ENCODE measurements at regions not wholly inside any gene's neighbourhood (a gene's known extent, or its start where the extent isn't known, plus 50 kb on each side); places are given as distances from the start of the nearest gene placed in this dataset.

DNA sequence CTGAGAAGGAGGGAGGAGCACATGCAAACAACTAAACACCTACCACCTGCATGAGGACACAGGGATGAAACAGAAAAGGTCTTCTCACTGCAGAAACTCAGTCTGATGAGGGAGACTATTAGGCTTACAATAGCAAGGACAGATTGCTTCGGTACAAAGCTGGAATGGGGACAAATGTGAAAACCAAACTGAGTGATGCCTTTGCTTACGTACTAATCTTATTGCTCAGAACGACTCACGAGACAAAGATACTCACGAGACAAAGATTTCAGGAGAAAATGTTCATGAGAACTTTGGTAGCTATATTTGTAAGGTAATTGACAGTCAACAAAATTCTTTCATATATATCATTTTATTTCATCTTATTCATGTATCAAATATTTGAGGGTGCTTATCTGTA lies 71.9 kb upstream of the TAF1L start:
- TF ChIP-seq, protein P1, sequence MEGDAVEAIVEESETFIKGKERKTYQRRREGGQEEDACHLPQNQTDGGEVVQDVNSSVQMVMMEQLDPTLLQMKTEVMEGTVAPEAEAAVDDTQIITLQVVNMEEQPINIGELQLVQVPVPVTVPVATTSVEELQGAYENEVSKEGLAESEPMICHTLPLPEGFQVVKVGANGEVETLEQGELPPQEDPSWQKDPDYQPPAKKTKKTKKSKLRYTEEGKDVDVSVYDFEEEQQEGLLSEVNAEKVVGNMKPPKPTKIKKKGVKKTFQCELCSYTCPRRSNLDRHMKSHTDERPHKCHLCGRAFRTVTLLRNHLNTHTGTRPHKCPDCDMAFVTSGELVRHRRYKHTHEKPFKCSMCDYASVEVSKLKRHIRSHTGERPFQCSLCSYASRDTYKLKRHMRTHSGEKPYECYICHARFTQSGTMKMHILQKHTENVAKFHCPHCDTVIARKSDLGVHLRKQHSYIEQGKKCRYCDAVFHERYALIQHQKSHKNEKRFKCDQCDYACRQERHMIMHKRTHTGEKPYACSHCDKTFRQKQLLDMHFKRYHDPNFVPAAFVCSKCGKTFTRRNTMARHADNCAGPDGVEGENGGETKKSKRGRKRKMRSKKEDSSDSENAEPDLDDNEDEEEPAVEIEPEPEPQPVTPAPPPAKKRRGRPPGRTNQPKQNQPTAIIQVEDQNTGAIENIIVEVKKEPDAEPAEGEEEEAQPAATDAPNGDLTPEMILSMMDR (IDR thresholded peaks at IDR 0.05), result no peak
- no peak for TF ChIP-seq ZFX (IDR thresholded peaks at IDR 0.05; ENCODE audit: borderline replicate concordance)
